OCI-LY1 (cell line): ENCODE measurements at regions not wholly inside any gene's neighbourhood (a gene's known extent, or its start where the extent isn't known, plus 50 kb on each side); places are given as distances from the start of the nearest gene placed in this dataset.

Experiments
- H2AFZ ChIP-seq: fragments of 200-600 bp; sonication (generic), shearing (Covaris generic); 2 replicates; pipeline ENCODE4 v1.6.0; 2014; ENCODE audit warnings: antibody characterized with exemption, mild to moderate bottlenecking, low read length
- H3F3A ChIP-seq: fragments of 200-600 bp; sonication (generic), shearing (Covaris generic); 2 replicates; pipeline ENCODE4 v1.6.0; 2014; ENCODE audit warnings: mild to moderate bottlenecking, antibody characterized with exemption, low read length, moderate library complexity; ENCODE audit not compliant: insufficient read depth
- H3K27ac ChIP-seq: fragments of 200-600 bp; sonication (generic); 2 replicates; pipeline ENCODE4 v1.5.1; 2014; ENCODE audit warnings: low read length, mixed run types, mild to moderate bottlenecking, low read depth; ENCODE audit not compliant: poor library complexity, severe bottlenecking
- H3K27me3 ChIP-seq: fragments of 200-600 bp; sonication (generic); 2 replicates; pipeline ENCODE4 v1.6.0; 2014; ENCODE audit warnings: antibody characterized with exemption, mild to moderate bottlenecking, low read length, moderate library complexity; ENCODE audit not compliant: insufficient read depth
- H3K36me3 ChIP-seq: fragments of 200-600 bp; sonication (generic); 2 replicates; pipeline ENCODE4 v1.6.1; 2014; ENCODE audit warnings: mild to moderate bottlenecking, antibody characterized with exemption, low read length, moderate library complexity, mixed read lengths; ENCODE audit not compliant: insufficient read depth
- H3K4me1 ChIP-seq: fragments of 200-600 bp; sonication (generic); 2 replicates; pipeline ENCODE4 v1.5.1; 2014; ENCODE audit warnings: mild to moderate bottlenecking, low read length, moderate library complexity; ENCODE audit not compliant: insufficient read depth, severe bottlenecking
- H3K4me2 ChIP-seq: fragments of 200-600 bp; sonication (generic), shearing (Covaris generic); 2 replicates; pipeline ENCODE4 v1.6.1; 2014; ENCODE audit warnings: low read length
- H3K4me3 ChIP-seq: fragments of 200-600 bp; sonication (generic); 2 replicates; pipeline ENCODE4 v1.5.1; 2014; ENCODE audit warnings: low read length, low read depth, mild to moderate bottlenecking, mixed read lengths; ENCODE audit not compliant: poor library complexity, severe bottlenecking
- H3K79me2 ChIP-seq: fragments of 200-600 bp; shearing (Covaris generic); 2 replicates; pipeline ENCODE4 v1.6.1; 2016; ENCODE audit warnings: mixed run types, low read length, mixed read lengths; ENCODE audit not compliant: insufficient read depth
- H3K9ac ChIP-seq: fragments of 200-600 bp; sonication (generic), shearing (Covaris generic); 2 replicates; pipeline ENCODE4 v1.6.1; 2014; ENCODE audit warnings: mild to moderate bottlenecking, low read length, mixed read lengths
- H3K9me2 ChIP-seq: fragments of 200-600 bp; sonication (generic), shearing (Covaris generic); 2 replicates; pipeline ENCODE4 v1.6.1; 2014; ENCODE audit warnings: low read depth, mild to moderate bottlenecking, low read length, mixed read lengths
- H3K9me3 ChIP-seq: fragments of 200-600 bp; shearing (Covaris generic); 2 replicates; pipeline ENCODE4 v1.6.1; 2014; ENCODE audit warnings: low read length, mixed read lengths
- H4K20me1 ChIP-seq: fragments of 200-600 bp; sonication (generic), shearing (Covaris generic); 2 replicates; pipeline ENCODE4 v1.6.0; 2016; ENCODE audit warnings: mild to moderate bottlenecking, low read length; ENCODE audit not compliant: insufficient read depth
- CTCF ChIP-seq: fragments of 200-600 bp; sonication (generic), shearing (Covaris generic); IDR thresholded peaks from 2 replicates; pipeline ENCODE4 v1.5.1; 2017; ENCODE audit warnings: mild to moderate bottlenecking, antibody characterized with exemption, low read length, moderate library complexity, mixed read lengths
- EZH2 ChIP-seq: fragments of 200-600 bp; sonication (generic), shearing (Covaris generic); IDR thresholded peaks from 2 replicates; pipeline ENCODE4 v1.8.0; 2017; ENCODE audit warnings: borderline replicate concordance, mixed run types, mild to moderate bottlenecking, antibody characterized with exemption, low read length, moderate library complexity, mixed read lengths

GRCh38 chr5:74034733-74035132 lies 408.7 kb downstream of the ARHGEF28 start:
- H3K79me2 ChIP-seq = no peaks in the 10 kb centered on the region
- no peak overlapping the region for H3K4me2 ChIP-seq

GRCh38 chr5:74032617-74033016 lies 406.6 kb downstream of the ARHGEF28 start:
- Histone ChIP-seq H3K27me3 (no peaks in the 10 kb centered on the region), H3K4me3 (no peak overlapping the region), H4K20me1 (no peaks in the 10 kb centered on the region), H3K9me3 (no peaks in the 10 kb centered on the region), H3F3A (no peaks in the 10 kb centered on the region), H3K27ac (no peak overlapping the region), H3K9ac (no peak overlapping the region), H3K4me2 (no peak overlapping the region), H3K79me2 (no peaks in the 10 kb centered on the region), H2AFZ (no peak overlapping the region), H3K4me1 (no peaks in the 10 kb centered on the region), H3K9me2 (no peaks in the 10 kb centered on the region), H3K36me3 (no peaks in the 10 kb centered on the region)
- TF ChIP-seq CTCF = no peak
- no peak for TF ChIP-seq EZH2

More at GRCh38 chr5:74034733-74035132, 408.7 kb downstream of the ARHGEF28 start:
- H3K9ac ChIP-seq = no peak overlapping the region
- H4K20me1 ChIP-seq = no peaks in the 10 kb centered on the region
- H3F3A ChIP-seq = no peaks in the 10 kb centered on the region
- H3K4me3 ChIP-seq = no peak overlapping the region
- no peaks in the 10 kb centered on the region for H3K4me1 ChIP-seq
- no peaks in the 10 kb centered on the region for H3K9me2 ChIP-seq
- H3K27me3 ChIP-seq = no peaks in the 10 kb centered on the region
- no peak overlapping the region for H2AFZ ChIP-seq
- no peak overlapping the region for H3K27ac ChIP-seq
- H3K9me3 ChIP-seq = no peaks in the 10 kb centered on the region
- no peak for TF ChIP-seq CTCF
- no peaks in the 10 kb centered on the region for H3K36me3 ChIP-seq

GRCh38 chr5:74031536-74031935 lies 405.5 kb downstream of the ARHGEF28 start:
- Histone ChIP-seq H3K79me2 (no peaks in the 10 kb centered on the region), H3K4me2 (no peak overlapping the region), H2AFZ (no peak overlapping the region), H3F3A (no peaks in the 10 kb centered on the region), H3K9me3 (no peaks in the 10 kb centered on the region), H3K27ac (no peak overlapping the region), H4K20me1 (no peaks in the 10 kb centered on the region), H3K9me2 (no peaks in the 10 kb centered on the region), H3K4me1 (no peaks in the 10 kb centered on the region), H3K27me3 (no peaks in the 10 kb centered on the region), H3K36me3 (no peaks in the 10 kb centered on the region), H3K4me3 (no peak overlapping the region), H3K9ac (no peak overlapping the region)
- TF ChIP-seq EZH2 = no peak
- no peak for TF ChIP-seq CTCF
